ENCODE measurements at regions not wholly inside any gene's neighbourhood (a gene's known extent, or its start where the extent isn't known, plus 50 kb on each side); places are given as distances from the start of the nearest gene placed in this dataset.
"Not testable (repeated sequence)": the region's sequence is repeated elsewhere in the genome, so short reads cannot be mapped to it uniquely, and the experiment has no call there.

- Histone ChIP-seq H3K4me3 (ENCODE audit: low read length) (no peak overlapping the region), H3K4me1 (ENCODE audit: control insufficient read depth, insufficient read depth, low read length) (no peaks in the 10 kb centered on the region), H3K27me3 (ENCODE audit: control insufficient read depth, insufficient read depth, low read length) (no peaks in the 10 kb centered on the region), H3K27ac (ENCODE audit: low read depth, low read length) (no peak overlapping the region), H3K9ac (ENCODE audit: low read length) (no peak overlapping the region), H3K36me3 (ENCODE audit: control insufficient read depth, insufficient read depth, low read length) (no peaks in the 10 kb centered on the region)
These were observed 546.1 kb upstream of the SALL3 start for GRCh38 chr18:78433562-78433961.

- Histone ChIP-seq H3K4me1 (ENCODE audit: control insufficient read depth, insufficient read depth, low read length) (no peaks in the 10 kb centered on the region), H3K27ac (ENCODE audit: low read depth, low read length) (no peak overlapping the region), H3K27me3 (ENCODE audit: control insufficient read depth, insufficient read depth, low read length) (no peaks in the 10 kb centered on the region), H3K36me3 (ENCODE audit: control insufficient read depth, insufficient read depth, low read length) (no peaks in the 10 kb centered on the region), H3K4me3 (ENCODE audit: low read length) (no peak overlapping the region), H3K9ac (ENCODE audit: low read length) (no peak overlapping the region)
These were observed 543.5 kb upstream of the SALL3 start for GRCh38 chr18:78436110-78436509.

- H3K4me1 ChIP-seq (ENCODE audit: control insufficient read depth, insufficient read depth, low read length); H3K27ac ChIP-seq (ENCODE audit: low read depth, low read length); H3K27me3 ChIP-seq (ENCODE audit: control insufficient read depth, insufficient read depth, low read length); H3K36me3 ChIP-seq (ENCODE audit: control insufficient read depth, insufficient read depth, low read length); H3K4me3 ChIP-seq (ENCODE audit: low read length); H3K9ac ChIP-seq (ENCODE audit: low read length): not testable (repeated sequence)
These were observed 541.4 kb upstream of the SALL3 start for GRCh38 chr18:78438235-78438634.

DNA sequence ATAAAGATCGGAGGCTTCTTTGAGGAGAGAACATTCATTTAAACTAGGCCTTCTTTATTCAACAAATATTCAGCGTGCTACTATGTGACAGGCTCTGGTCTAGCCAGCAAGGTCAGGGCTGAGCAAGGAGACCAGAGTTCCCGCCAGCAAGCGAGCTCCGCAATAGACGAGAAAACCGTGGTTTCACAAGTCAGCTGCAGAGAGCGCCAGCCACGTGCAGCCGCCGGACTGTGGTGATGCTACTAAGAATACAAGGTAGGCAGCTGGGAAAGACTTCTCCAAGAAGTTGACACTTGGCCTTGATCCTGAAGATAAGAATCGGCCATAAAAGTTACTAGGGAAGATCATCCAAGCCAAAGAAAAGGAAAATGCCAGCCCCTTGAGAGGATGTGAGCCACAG lies 533.7 kb upstream of the SALL3 start:
- peaks cover 6% of the 10 kb centered on the region for H3K4me1 ChIP-seq (ENCODE audit: control insufficient read depth, insufficient read depth, low read length)
- H3K27me3 ChIP-seq (ENCODE audit: control insufficient read depth, insufficient read depth, low read length) = no peaks in the 10 kb centered on the region
- H3K36me3 ChIP-seq (ENCODE audit: control insufficient read depth, insufficient read depth, low read length) = no peaks in the 10 kb centered on the region
- H3K9ac ChIP-seq (ENCODE audit: low read length) = no peak overlapping the region
- H3K4me3 ChIP-seq (ENCODE audit: low read length) = no peak overlapping the region
- no peak overlapping the region for H3K27ac ChIP-seq (ENCODE audit: low read depth, low read length)

DNA sequence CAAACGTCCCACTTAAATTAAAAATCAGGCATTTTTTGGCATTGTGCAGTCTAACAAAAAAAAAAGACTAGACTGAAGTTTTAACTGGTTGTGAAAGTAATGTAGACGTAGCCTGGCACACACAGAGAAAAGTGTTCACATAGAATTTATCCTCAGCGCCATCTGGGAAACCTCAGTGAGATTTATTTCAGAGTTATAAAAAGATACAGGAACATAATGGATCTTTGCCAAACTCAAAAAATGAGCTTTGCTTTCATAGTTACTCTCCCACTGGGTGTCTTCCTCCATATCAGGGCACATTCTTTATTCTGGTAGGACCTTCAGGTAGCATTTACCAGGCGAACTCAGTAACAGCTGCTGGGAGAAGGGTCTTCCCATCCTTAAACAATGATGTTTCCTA lies 532.4 kb upstream of the SALL3 start:
- no peak overlapping the region for H3K9ac ChIP-seq (ENCODE audit: low read length)
- H3K27me3 ChIP-seq (ENCODE audit: control insufficient read depth, insufficient read depth, low read length) = no peaks in the 10 kb centered on the region
- no peak overlapping the region for H3K4me3 ChIP-seq (ENCODE audit: low read length)
- peaks cover 6% of the 10 kb centered on the region for H3K4me1 ChIP-seq (ENCODE audit: control insufficient read depth, insufficient read depth, low read length)
- no peak overlapping the region for H3K27ac ChIP-seq (ENCODE audit: low read depth, low read length)
- H3K36me3 ChIP-seq (ENCODE audit: control insufficient read depth, insufficient read depth, low read length) = no peaks in the 10 kb centered on the region

DNA sequence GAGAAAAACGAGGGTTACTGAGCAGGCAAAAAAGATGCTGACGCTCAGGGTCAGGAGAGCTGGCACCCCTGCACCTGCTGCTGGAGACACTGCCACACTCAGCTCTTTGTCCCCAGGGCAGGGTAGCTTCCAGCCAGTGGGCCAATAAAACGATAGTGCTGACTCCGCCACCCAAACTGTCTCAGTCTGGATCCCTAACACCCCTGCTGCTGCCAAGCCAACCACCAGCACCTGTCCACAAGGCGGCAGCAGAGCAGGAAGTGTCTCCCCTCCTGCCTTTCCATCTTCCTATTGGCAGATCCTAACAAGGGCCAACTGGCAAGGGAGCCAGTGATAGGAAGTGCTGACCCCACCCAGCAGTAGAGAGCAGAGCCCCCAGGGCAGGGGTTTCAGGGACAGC lies 531.5 kb upstream of the SALL3 start:
- no peaks in the 10 kb centered on the region for H3K36me3 ChIP-seq (ENCODE audit: control insufficient read depth, insufficient read depth, low read length)
- peaks cover 6% of the 10 kb centered on the region for H3K4me1 ChIP-seq (ENCODE audit: control insufficient read depth, insufficient read depth, low read length)
- no peak overlapping the region for H3K27ac ChIP-seq (ENCODE audit: low read depth, low read length)
- no peak overlapping the region for H3K4me3 ChIP-seq (ENCODE audit: low read length)
- H3K27me3 ChIP-seq (ENCODE audit: control insufficient read depth, insufficient read depth, low read length) = no peaks in the 10 kb centered on the region
- no peak overlapping the region for H3K9ac ChIP-seq (ENCODE audit: low read length)

- no peaks in the 10 kb centered on the region for H3K36me3 ChIP-seq (ENCODE audit: control insufficient read depth, insufficient read depth, low read length)
- H3K27ac ChIP-seq (ENCODE audit: low read depth, low read length) = no peak overlapping the region
- peaks cover 6% of the 10 kb centered on the region for H3K4me1 ChIP-seq (ENCODE audit: control insufficient read depth, insufficient read depth, low read length)
- H3K4me3 ChIP-seq (ENCODE audit: low read length) = no peak overlapping the region
- no peaks in the 10 kb centered on the region for H3K27me3 ChIP-seq (ENCODE audit: control insufficient read depth, insufficient read depth, low read length)
- no peak overlapping the region for H3K9ac ChIP-seq (ENCODE audit: low read length)
These were observed 531.0 kb upstream of the SALL3 start for GRCh38 chr18:78448591-78448990.

DNA sequence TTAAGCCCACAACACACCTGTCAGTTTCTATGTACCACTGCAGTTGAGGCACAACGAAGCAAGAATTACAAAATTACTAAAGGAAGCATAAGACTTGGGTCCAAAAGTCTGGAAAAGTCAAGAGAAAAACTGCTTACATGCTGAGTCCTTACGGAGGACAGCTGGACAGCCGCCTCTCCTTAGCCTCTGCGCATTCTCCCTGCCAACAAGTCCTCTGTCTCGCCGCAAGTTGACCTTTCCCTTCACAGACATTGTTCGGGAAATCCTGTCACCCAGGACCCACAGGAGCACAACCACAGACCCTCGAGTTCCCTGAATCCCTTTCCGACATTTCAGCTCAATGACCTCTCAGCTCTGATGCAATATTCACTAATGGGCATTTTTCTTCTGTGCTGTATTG lies 525.4 kb upstream of the SALL3 start:
- H3K27ac ChIP-seq (ENCODE audit: low read depth, low read length) = no peak overlapping the region
- H3K36me3 ChIP-seq (ENCODE audit: control insufficient read depth, insufficient read depth, low read length) = no peaks in the 10 kb centered on the region
- H3K4me1 ChIP-seq (ENCODE audit: control insufficient read depth, insufficient read depth, low read length) = no peaks in the 10 kb centered on the region
- no peaks in the 10 kb centered on the region for H3K27me3 ChIP-seq (ENCODE audit: control insufficient read depth, insufficient read depth, low read length)
- H3K4me3 ChIP-seq (ENCODE audit: low read length) = no peak overlapping the region
- no peak overlapping the region for H3K9ac ChIP-seq (ENCODE audit: low read length)

- Histone ChIP-seq H3K4me3 (ENCODE audit: low read length) (no peak overlapping the region), H3K4me1 (ENCODE audit: control insufficient read depth, insufficient read depth, low read length) (no peaks in the 10 kb centered on the region), H3K27me3 (ENCODE audit: control insufficient read depth, insufficient read depth, low read length) (no peaks in the 10 kb centered on the region), H3K9ac (ENCODE audit: low read length) (no peak overlapping the region), H3K36me3 (ENCODE audit: control insufficient read depth, insufficient read depth, low read length) (no peaks in the 10 kb centered on the region), H3K27ac (ENCODE audit: low read depth, low read length) (no peak overlapping the region)
These were observed 524.2 kb upstream of the SALL3 start for GRCh38 chr18:78455386-78455785.

DNA sequence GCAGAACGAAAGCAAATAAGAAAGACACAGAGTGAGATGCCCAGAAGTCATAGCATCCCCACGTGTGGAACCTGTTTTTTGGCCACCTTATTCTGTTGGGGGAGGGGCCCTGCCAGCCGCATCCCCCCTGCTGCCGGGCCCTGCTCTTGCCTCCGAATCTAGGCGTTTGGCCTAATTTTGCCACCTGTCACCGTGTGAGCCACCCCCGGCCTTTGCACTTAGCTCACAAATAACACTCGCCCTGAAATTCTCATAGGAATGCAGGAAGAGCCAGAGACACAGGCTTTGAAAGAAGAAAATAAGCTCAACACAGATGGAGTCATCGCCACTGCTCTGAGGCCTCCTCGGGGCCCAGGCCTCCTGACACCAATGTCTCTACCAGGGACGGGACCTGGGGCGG lies 522.6 kb upstream of the SALL3 start:
- Histone ChIP-seq H3K9ac (ENCODE audit: low read length) (no peak overlapping the region), H3K27ac (ENCODE audit: low read depth, low read length) (no peak overlapping the region), H3K36me3 (ENCODE audit: control insufficient read depth, insufficient read depth, low read length) (no peaks in the 10 kb centered on the region), H3K27me3 (ENCODE audit: control insufficient read depth, insufficient read depth, low read length) (no peaks in the 10 kb centered on the region), H3K4me3 (ENCODE audit: low read length) (no peak overlapping the region), H3K4me1 (ENCODE audit: control insufficient read depth, insufficient read depth, low read length) (no peaks in the 10 kb centered on the region)

GRCh38 chr18:78457731-78458130 lies 521.9 kb upstream of the SALL3 start:
- no peaks in the 10 kb centered on the region for H3K36me3 ChIP-seq (ENCODE audit: control insufficient read depth, insufficient read depth, low read length)
- H3K27ac ChIP-seq (ENCODE audit: low read depth, low read length) = no peak overlapping the region
- no peaks in the 10 kb centered on the region for H3K27me3 ChIP-seq (ENCODE audit: control insufficient read depth, insufficient read depth, low read length)
- no peaks in the 10 kb centered on the region for H3K4me1 ChIP-seq (ENCODE audit: control insufficient read depth, insufficient read depth, low read length)
- H3K9ac ChIP-seq (ENCODE audit: low read length) = no peak overlapping the region
- H3K4me3 ChIP-seq (ENCODE audit: low read length) = no peak overlapping the region

- Histone ChIP-seq H3K27me3 (ENCODE audit: control insufficient read depth, insufficient read depth, low read length) (no peaks in the 10 kb centered on the region), H3K27ac (ENCODE audit: low read depth, low read length) (no peak overlapping the region), H3K4me3 (ENCODE audit: low read length) (no peak overlapping the region), H3K4me1 (ENCODE audit: control insufficient read depth, insufficient read depth, low read length) (no peaks in the 10 kb centered on the region), H3K36me3 (ENCODE audit: control insufficient read depth, insufficient read depth, low read length) (no peaks in the 10 kb centered on the region), H3K9ac (ENCODE audit: low read length) (no peak overlapping the region)
These were observed 521.3 kb upstream of the SALL3 start for GRCh38 chr18:78458356-78458755.

- Histone ChIP-seq H3K36me3 (ENCODE audit: control insufficient read depth, insufficient read depth, low read length) (no peaks in the 10 kb centered on the region), H3K9ac (ENCODE audit: low read length) (no peak overlapping the region), H3K4me1 (ENCODE audit: control insufficient read depth, insufficient read depth, low read length) (no peaks in the 10 kb centered on the region), H3K4me3 (ENCODE audit: low read length) (no peak overlapping the region), H3K27ac (ENCODE audit: low read depth, low read length) (no peak overlapping the region), H3K27me3 (ENCODE audit: control insufficient read depth, insufficient read depth, low read length) (no peaks in the 10 kb centered on the region)
These were observed 520.0 kb upstream of the SALL3 start for GRCh38 chr18:78459668-78460067.

DNA sequence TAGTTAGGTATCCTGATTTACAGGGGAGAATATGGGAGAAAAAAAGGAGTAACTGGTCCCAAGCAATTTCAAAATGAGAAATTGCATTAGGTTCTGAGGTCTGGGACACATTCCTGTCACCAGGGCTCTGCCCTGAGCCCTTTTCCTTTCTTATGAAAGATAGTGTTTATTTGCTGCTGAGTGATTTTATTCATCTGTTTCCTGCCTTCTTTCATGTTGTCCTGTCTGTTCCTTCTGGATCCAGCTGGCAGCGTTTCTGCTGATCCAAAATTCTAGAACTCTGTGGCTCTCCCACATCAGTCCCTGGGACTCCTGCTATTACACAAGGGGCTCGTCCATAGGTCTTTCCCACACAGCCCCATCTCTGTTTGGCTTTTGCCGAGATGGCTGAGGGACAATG lies 519.1 kb upstream of the SALL3 start:
- H3K4me3 ChIP-seq (ENCODE audit: low read length) = no peak overlapping the region
- no peaks in the 10 kb centered on the region for H3K27me3 ChIP-seq (ENCODE audit: control insufficient read depth, insufficient read depth, low read length)
- H3K36me3 ChIP-seq (ENCODE audit: control insufficient read depth, insufficient read depth, low read length) = no peaks in the 10 kb centered on the region
- H3K27ac ChIP-seq (ENCODE audit: low read depth, low read length) = no peak overlapping the region
- no peak overlapping the region for H3K9ac ChIP-seq (ENCODE audit: low read length)
- H3K4me1 ChIP-seq (ENCODE audit: control insufficient read depth, insufficient read depth, low read length) = no peaks in the 10 kb centered on the region
